Stimulated activated CD8-positive, alpha-beta memory T cell treated with anti-CD3 and anti-CD28 coated beads, Interleukin-15, amount 100 ng/mL, for 48 hours (primary cell): ENCODE measurements at regions not wholly inside any gene's neighbourhood (a gene's known extent, or its start where the extent isn't known, plus 50 kb on each side); places are given as distances from the start of the nearest gene placed in this dataset.

Experiments used
- DNase-seq, 2 donors: peaks; one replicate each; pipeline ENCODE4 v3.0.0-alpha.2; 2020; ENCODE audit warnings: low read depth in 2 of 2

- no peak for DNase-seq
Measured at GRCh38 chr2:136572335-136572734, 193.0 kb upstream of the THSD7B start.

GRCh38 chr2:136557203-136557602 is 208.1 kb upstream of the THSD7B start:
- no peak for DNase-seq

GRCh38 chr2:136550181-136550580 is 215.2 kb upstream of the THSD7B start:
- DNase-seq = no peak

GRCh38 chr2:136539355-136539754 is 226.0 kb upstream of the THSD7B start:
- DNase-seq = no peak

GRCh38 chr2:136538489-136538888 is 226.9 kb upstream of the THSD7B start:
- no peak for DNase-seq

- DNase-seq = no peak
Measured at GRCh38 chr2:136534811-136535210, 230.5 kb upstream of the THSD7B start.

GRCh38 chr2:136532171-136532570 is 233.2 kb upstream of the THSD7B start:
- no peak for DNase-seq

GRCh38 chr2:136531731-136532130 is 233.6 kb upstream of the THSD7B start:
- DNase-seq = no peak

GRCh38 chr2:136530146-136530545 is 235.2 kb upstream of the THSD7B start:
- DNase-seq = no peak

- DNase-seq = no peak
Measured at GRCh38 chr2:136527560-136527959, 237.8 kb upstream of the THSD7B start.

- no peak for DNase-seq
Measured at GRCh38 chr2:136522724-136523123, 242.6 kb upstream of the THSD7B start.

GRCh38 chr2:136517716-136518115 is 247.6 kb upstream of the THSD7B start:
- DNase-seq = no peak

- DNase-seq = no peak
Measured at GRCh38 chr2:136510244-136510643, 255.1 kb upstream of the THSD7B start.

GRCh38 chr2:136505462-136505861 is 259.9 kb upstream of the THSD7B start:
- no peak for DNase-seq

- DNase-seq = no peak
Measured at GRCh38 chr2:136502660-136503059, 262.7 kb upstream of the THSD7B start.

- no peak for DNase-seq
Measured at GRCh38 chr2:136497709-136498108, 267.6 kb upstream of the THSD7B start.

GRCh38 chr2:136496966-136497365 is 268.4 kb upstream of the THSD7B start:
- no peak for DNase-seq

- DNase-seq = no peak
Measured at GRCh38 chr2:136495636-136496035, 269.7 kb upstream of the THSD7B start.

- no peak for DNase-seq
Measured at GRCh38 chr2:136492901-136493300, 272.4 kb upstream of the THSD7B start.

- DNase-seq = no peak
Measured at GRCh38 chr2:136490100-136490499, 275.2 kb upstream of the THSD7B start.

GRCh38 chr2:136487421-136487820 is 277.9 kb upstream of the THSD7B start:
- DNase-seq = no peak

GRCh38 chr2:136486115-136486514 is 279.2 kb upstream of the THSD7B start:
- DNase-seq = no peak

GRCh38 chr2:136482966-136483365 is 282.4 kb upstream of the THSD7B start:
- DNase-seq = no peak

GRCh38 chr2:136482006-136482405 is 283.3 kb upstream of the THSD7B start:
- DNase-seq = no peak

GRCh38 chr2:136479696-136480095 is 285.6 kb upstream of the THSD7B start:
- no peak for DNase-seq
